ENCODE measurements at regions not wholly inside any gene's neighbourhood (a gene's known extent, or its start where the extent isn't known, plus 50 kb on each side); places are given as distances from the start of the nearest gene placed in this dataset.
"Not testable (repeated sequence)": the region's sequence is repeated elsewhere in the genome, so short reads cannot be mapped to it uniquely, and the experiment has no call there.

GRCh38 chr4:138863160-138863559 lies 152.4 kb upstream of the NOCT start:
- Mint-ChIP-seq H3K27ac (no peak overlapping the region), H3K4me1 (no peaks in the 10 kb centered on the region), H3K27me3 (peaks cover 16% of the 10 kb centered on the region), H3K9me3 (no peaks in the 10 kb centered on the region), H3K36me3 (no peaks in the 10 kb centered on the region), H3K4me3 (no peak overlapping the region)
- ATAC-seq = no peak

- Mint-ChIP-seq H3K4me1 (no peaks in the 10 kb centered on the region), H3K36me3 (no peaks in the 10 kb centered on the region), H3K27me3 (peaks cover 17% of the 10 kb centered on the region), H3K27ac (no peak overlapping the region), H3K4me3 (no peak overlapping the region), H3K9me3 (no peaks in the 10 kb centered on the region)
- no peak for ATAC-seq
These were observed 154.4 kb upstream of the NOCT start for GRCh38 chr4:138861135-138861534.

GRCh38 chr4:138860357-138860756 lies 155.2 kb upstream of the NOCT start:
- H3K27ac Mint-ChIP-seq, H3K36me3 Mint-ChIP-seq, H3K9me3 Mint-ChIP-seq, ATAC-seq, H3K4me3 Mint-ChIP-seq, H3K4me1 Mint-ChIP-seq: not testable (repeated sequence)
- H3K27me3 Mint-ChIP-seq = peaks cover 25% of the 10 kb centered on the region

GRCh38 chr4:138859254-138859653 lies 156.3 kb upstream of the NOCT start:
- Mint-ChIP-seq H3K9me3 (no peaks in the 10 kb centered on the region), H3K36me3 (no peaks in the 10 kb centered on the region), H3K4me3 (no peak overlapping the region), H3K27me3 (peaks cover 28% of the 10 kb centered on the region), H3K4me1 (no peaks in the 10 kb centered on the region), H3K27ac (no peak overlapping the region)
- no peak for ATAC-seq

- H3K4me1 Mint-ChIP-seq = no peaks in the 10 kb centered on the region
- no peak overlapping the region for H3K27ac Mint-ChIP-seq
- H3K36me3 Mint-ChIP-seq = no peaks in the 10 kb centered on the region
- no peak for ATAC-seq
- H3K4me3 Mint-ChIP-seq = no peak overlapping the region
- H3K27me3 Mint-ChIP-seq = peaks cover 29% of the 10 kb centered on the region
- no peaks in the 10 kb centered on the region for H3K9me3 Mint-ChIP-seq
These were observed 157.2 kb upstream of the NOCT start for GRCh38 chr4:138858419-138858818.

- Mint-ChIP-seq H3K9me3 (no peaks in the 10 kb centered on the region), H3K4me3 (no peak overlapping the region), H3K27ac (no peak overlapping the region), H3K36me3 (no peaks in the 10 kb centered on the region), H3K27me3 (peaks cover 35% of the 10 kb centered on the region), H3K4me1 (no peaks in the 10 kb centered on the region)
- ATAC-seq = no peak
These were observed 158.2 kb upstream of the NOCT start for GRCh38 chr4:138857416-138857815.

GRCh38 chr4:138852681-138853080 lies 162.9 kb upstream of the NOCT start:
- ATAC-seq = no peak

GRCh38 chr4:138851391-138852335 lies 163.9 kb upstream of the NOCT start:
- no peak for ATAC-seq
- no peak overlapping the region for H3K4me3 Mint-ChIP-seq
- H3K27me3 Mint-ChIP-seq = peaks cover 22% of the 10 kb centered on the region
- no peaks in the 10 kb centered on the region for H3K9me3 Mint-ChIP-seq
- no peak overlapping the region for H3K27ac Mint-ChIP-seq
- no peaks in the 10 kb centered on the region for H3K4me1 Mint-ChIP-seq
- no peaks in the 10 kb centered on the region for H3K36me3 Mint-ChIP-seq

More at GRCh38 chr4:138852681-138853080, 162.9 kb upstream of the NOCT start:
- H3K4me3 Mint-ChIP-seq = no peak overlapping the region
- peaks cover 22% of the 10 kb centered on the region for H3K27me3 Mint-ChIP-seq
- H3K9me3 Mint-ChIP-seq = no peaks in the 10 kb centered on the region
- no peaks in the 10 kb centered on the region for H3K36me3 Mint-ChIP-seq
- H3K4me1 Mint-ChIP-seq = no peaks in the 10 kb centered on the region
- H3K27ac Mint-ChIP-seq = no peak overlapping the region

GRCh38 chr4:138845664-138846063 lies 169.9 kb upstream of the NOCT start:
- Mint-ChIP-seq H3K27me3 (peaks cover 10% of the 10 kb centered on the region), H3K9me3 (no peaks in the 10 kb centered on the region), H3K4me1 (no peaks in the 10 kb centered on the region), H3K36me3 (no peaks in the 10 kb centered on the region), H3K4me3 (no peak overlapping the region), H3K27ac (no peak overlapping the region)
- ATAC-seq = no peak

- H3K36me3 Mint-ChIP-seq = no peaks in the 10 kb centered on the region
- no peak for ATAC-seq
- peaks cover 12% of the 10 kb centered on the region for H3K27me3 Mint-ChIP-seq
- H3K4me3 Mint-ChIP-seq = no peak overlapping the region
- H3K4me1 Mint-ChIP-seq = no peaks in the 10 kb centered on the region
- no peaks in the 10 kb centered on the region for H3K9me3 Mint-ChIP-seq
- no peak overlapping the region for H3K27ac Mint-ChIP-seq
These were observed 170.5 kb upstream of the NOCT start for GRCh38 chr4:138845054-138845453.

- H3K4me3 Mint-ChIP-seq = no peak overlapping the region
- peaks cover 12% of the 10 kb centered on the region for H3K27me3 Mint-ChIP-seq
- H3K9me3 Mint-ChIP-seq = no peaks in the 10 kb centered on the region
- H3K4me1 Mint-ChIP-seq = no peaks in the 10 kb centered on the region
- H3K27ac Mint-ChIP-seq = no peak overlapping the region
- no peak for ATAC-seq
- H3K36me3 Mint-ChIP-seq = no peaks in the 10 kb centered on the region
These were observed 172.0 kb upstream of the NOCT start for GRCh38 chr4:138843616-138844015.

- Mint-ChIP-seq H3K4me1 (no peaks in the 10 kb centered on the region), H3K36me3 (no peaks in the 10 kb centered on the region), H3K9me3 (no peaks in the 10 kb centered on the region), H3K4me3 (no peak overlapping the region), H3K27ac (no peak overlapping the region), H3K27me3 (peaks cover 13% of the 10 kb centered on the region)
- ATAC-seq = no peak
These were observed 174.2 kb upstream of the NOCT start for GRCh38 chr4:138841343-138841742.

- no peaks in the 10 kb centered on the region for H3K9me3 Mint-ChIP-seq
- H3K4me1 Mint-ChIP-seq = no peaks in the 10 kb centered on the region
- H3K27ac Mint-ChIP-seq = no peak overlapping the region
- no peaks in the 10 kb centered on the region for H3K36me3 Mint-ChIP-seq
- H3K27me3 Mint-ChIP-seq = peaks cover 25% of the 10 kb centered on the region
- H3K4me3 Mint-ChIP-seq = no peak overlapping the region
- no peak for ATAC-seq
These were observed 177.3 kb upstream of the NOCT start for GRCh38 chr4:138838251-138838650.

GRCh38 chr4:138835832-138836533 lies 179.6 kb upstream of the NOCT start:
- Mint-ChIP-seq H3K9me3 (peaks cover 2% of the 10 kb centered on the region), H3K36me3 (no peaks in the 10 kb centered on the region), H3K4me3 (no peak overlapping the region), H3K27me3 (peaks cover 20% of the 10 kb centered on the region), H3K27ac (no peak overlapping the region), H3K4me1 (no peaks in the 10 kb centered on the region)
- no peak for ATAC-seq

- ATAC-seq = no peak
- Mint-ChIP-seq H3K9me3 (peaks cover 2% of the 10 kb centered on the region), H3K27me3 (peaks cover 15% of the 10 kb centered on the region), H3K27ac (no peak overlapping the region), H3K4me3 (no peak overlapping the region), H3K36me3 (no peaks in the 10 kb centered on the region), H3K4me1 (no peaks in the 10 kb centered on the region)
These were observed 181.6 kb upstream of the NOCT start for GRCh38 chr4:138833974-138834373.

- no peak for ATAC-seq
- H3K4me3 Mint-ChIP-seq = no peak overlapping the region
- H3K27ac Mint-ChIP-seq = no peak overlapping the region
- peaks cover 2% of the 10 kb centered on the region for H3K9me3 Mint-ChIP-seq
- H3K27me3 Mint-ChIP-seq = peaks cover 15% of the 10 kb centered on the region
- H3K4me1 Mint-ChIP-seq = no peaks in the 10 kb centered on the region
- H3K36me3 Mint-ChIP-seq = no peaks in the 10 kb centered on the region
These were observed 183.0 kb upstream of the NOCT start for GRCh38 chr4:138832563-138832962.
